GM12878 (cell line): ENCODE measurements at regions not wholly inside any gene's neighbourhood (a gene's known extent, or its start where the extent isn't known, plus 50 kb on each side); places are given as distances from the start of the nearest gene placed in this dataset.

Experiments used
- SP1 ChIP-seq: IDR thresholded peaks from one replicate; pipeline ENCODE4 v1.6.1; 2011; ENCODE audit warnings: low read depth, low read length
- SPI1 ChIP-seq: IDR thresholded peaks from 2 replicates; pipeline ENCODE4 v1.6.1; 2011; ENCODE audit warnings: low read depth, mild to moderate bottlenecking, low read length, moderate library complexity, borderline replicate concordance; ENCODE audit not compliant: insufficient read depth

DNA sequence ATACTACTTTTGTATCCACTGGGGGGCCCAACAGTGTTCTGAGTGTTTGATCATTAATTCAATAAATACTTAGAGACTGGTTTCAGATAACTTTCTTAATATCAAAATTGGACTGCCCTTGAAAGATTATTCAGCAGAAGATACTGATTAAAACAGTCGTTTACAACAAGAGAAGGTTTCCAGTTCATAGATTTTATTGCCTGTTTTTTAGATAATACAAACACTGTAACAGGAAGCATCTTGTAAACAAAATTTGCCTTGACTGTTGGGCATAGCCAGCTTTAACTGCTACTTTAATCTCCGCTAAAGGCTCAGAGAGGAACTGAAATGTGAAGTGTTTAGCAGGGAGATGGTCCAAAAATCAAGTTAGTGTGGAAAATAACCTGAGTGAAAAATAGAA is 1168.7 kb upstream of the NUDT12 start:
- TF ChIP-seq SP1 (no peak), SPI1 (no peak)
